ENCODE measurements at regions not wholly inside any gene's neighbourhood (a gene's known extent, or its start where the extent isn't known, plus 50 kb on each side); places are given as distances from the start of the nearest gene placed in this dataset.
"Not testable (repeated sequence)": the region's sequence is repeated elsewhere in the genome, so short reads cannot be mapped to it uniquely, and the experiment has no call there.

- DNase-seq = no peak
These were observed 290.7 kb downstream of the FGFR2 start for GRCh38 chr10:121307411-121307980.

GRCh38 chr10:121308020-121308419 lies 290.2 kb downstream of the FGFR2 start:
- DNase-seq = no peak

- no peak for DNase-seq
These were observed 289.1 kb downstream of the FGFR2 start for GRCh38 chr10:121309164-121309563.

- peak in 3 of 14 donors; percentile 20 to 83 (median 22) for DNase-seq
These were observed 288.0 kb downstream of the FGFR2 start for GRCh38 chr10:121310151-121310711.

GRCh38 chr10:121311812-121312443 lies 286.3 kb downstream of the FGFR2 start:
- DNase-seq = no peak

GRCh38 chr10:121312587-121312986 lies 285.7 kb downstream of the FGFR2 start:
- DNase-seq = no peak

- no peak for DNase-seq
These were observed 284.9 kb downstream of the FGFR2 start for GRCh38 chr10:121313119-121313875.

- no peak for DNase-seq
These were observed 281.8 kb downstream of the FGFR2 start for GRCh38 chr10:121316432-121316831.

- DNase-seq = no peak
These were observed 280.9 kb downstream of the FGFR2 start for GRCh38 chr10:121317374-121317773.

- no peak for DNase-seq
These were observed 276.2 kb downstream of the FGFR2 start for GRCh38 chr10:121322046-121322445.

GRCh38 chr10:121322776-121323175 lies 275.5 kb downstream of the FGFR2 start:
- no peak for DNase-seq

- DNase-seq = no peak
These were observed 274.8 kb downstream of the FGFR2 start for GRCh38 chr10:121323443-121323842.

- DNase-seq = no peak
These were observed 273.5 kb downstream of the FGFR2 start for GRCh38 chr10:121324678-121325213.

GRCh38 chr10:121325490-121326231 lies 272.6 kb downstream of the FGFR2 start:
- no peak for DNase-seq

- DNase-seq = no peak
These were observed 271.3 kb downstream of the FGFR2 start for GRCh38 chr10:121326905-121327304.

GRCh38 chr10:121327727-121328126 lies 270.5 kb downstream of the FGFR2 start:
- no peak for DNase-seq

GRCh38 chr10:121329631-121330030 lies 268.6 kb downstream of the FGFR2 start:
- DNase-seq = not testable (repeated sequence)

- DNase-seq = no peak
These were observed 267.7 kb downstream of the FGFR2 start for GRCh38 chr10:121330563-121330962.

GRCh38 chr10:121332353-121332752 lies 265.9 kb downstream of the FGFR2 start:
- no peak for DNase-seq

- DNase-seq = peak in 3 of 14 donors; percentile 4 to 19 (median 6)
These were observed 265.1 kb downstream of the FGFR2 start for GRCh38 chr10:121332829-121333765.

GRCh38 chr10:121335386-121335925 lies 262.8 kb downstream of the FGFR2 start:
- no peak for DNase-seq
